ENCODE measurements at regions not wholly inside any gene's neighbourhood (a gene's known extent, or its start where the extent isn't known, plus 50 kb on each side); places are given as distances from the start of the nearest gene placed in this dataset.

DNA sequence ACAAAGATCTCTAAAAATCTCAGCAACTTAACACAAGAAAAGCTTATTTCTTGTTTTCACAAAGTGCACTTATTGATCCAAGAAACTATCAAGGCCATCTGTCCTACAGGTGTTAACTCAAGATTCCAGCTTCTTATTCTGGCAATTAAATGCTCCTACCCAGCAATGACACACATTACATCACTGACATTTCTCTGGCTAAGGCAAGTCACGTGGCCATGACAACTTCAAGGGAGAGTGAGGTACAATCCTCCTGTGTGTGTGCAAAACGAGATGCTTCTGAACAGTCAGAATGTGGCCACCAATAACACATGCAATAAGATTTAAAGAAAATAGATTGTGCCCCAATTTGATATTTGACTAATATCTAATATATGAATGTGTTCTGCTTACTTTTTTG lies 169.3 kb upstream of the BTBD3 start:
- TF ChIP-seq, protein P1, sequence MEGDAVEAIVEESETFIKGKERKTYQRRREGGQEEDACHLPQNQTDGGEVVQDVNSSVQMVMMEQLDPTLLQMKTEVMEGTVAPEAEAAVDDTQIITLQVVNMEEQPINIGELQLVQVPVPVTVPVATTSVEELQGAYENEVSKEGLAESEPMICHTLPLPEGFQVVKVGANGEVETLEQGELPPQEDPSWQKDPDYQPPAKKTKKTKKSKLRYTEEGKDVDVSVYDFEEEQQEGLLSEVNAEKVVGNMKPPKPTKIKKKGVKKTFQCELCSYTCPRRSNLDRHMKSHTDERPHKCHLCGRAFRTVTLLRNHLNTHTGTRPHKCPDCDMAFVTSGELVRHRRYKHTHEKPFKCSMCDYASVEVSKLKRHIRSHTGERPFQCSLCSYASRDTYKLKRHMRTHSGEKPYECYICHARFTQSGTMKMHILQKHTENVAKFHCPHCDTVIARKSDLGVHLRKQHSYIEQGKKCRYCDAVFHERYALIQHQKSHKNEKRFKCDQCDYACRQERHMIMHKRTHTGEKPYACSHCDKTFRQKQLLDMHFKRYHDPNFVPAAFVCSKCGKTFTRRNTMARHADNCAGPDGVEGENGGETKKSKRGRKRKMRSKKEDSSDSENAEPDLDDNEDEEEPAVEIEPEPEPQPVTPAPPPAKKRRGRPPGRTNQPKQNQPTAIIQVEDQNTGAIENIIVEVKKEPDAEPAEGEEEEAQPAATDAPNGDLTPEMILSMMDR (IDR thresholded peaks at IDR 0.05) = no peak
- TF ChIP-seq POLR2A (IDR thresholded peaks at IDR 0.05) = no peak

All from lower leg skin (tissue), 3 donors.